Medulla oblongata (tissue), 1 donor: ENCODE measurements at regions not wholly inside any gene's neighbourhood (a gene's known extent, or its start where the extent isn't known, plus 50 kb on each side); places are given as distances from the start of the nearest gene placed in this dataset.
"Not testable (repeated sequence)": the region's sequence is repeated elsewhere in the genome, so short reads cannot be mapped to it uniquely, and the experiment has no call there.

Experiments
- DNase-seq: peaks from one replicate; pipeline ENCODE4 v3.0.0-alpha.2; 2015; ENCODE audit errors: extremely low spot score

- DNase-seq, result no peak
These were observed 1761.9 kb downstream of the PLA2G4A start for GRCh38 chr1:188590641-188591040.

GRCh38 chr1:188594542-188595235 lies 1765.9 kb downstream of the PLA2G4A start:
- DNase-seq, result no peak

- no peak for DNase-seq
These were observed 1770.6 kb downstream of the PLA2G4A start for GRCh38 chr1:188599313-188599712.

GRCh38 chr1:188611432-188611831 lies 1782.7 kb downstream of the PLA2G4A start:
- DNase-seq, result no peak

- DNase-seq, result no peak
These were observed 1786.6 kb downstream of the PLA2G4A start for GRCh38 chr1:188615321-188615720.

GRCh38 chr1:188620236-188620635 lies 1791.5 kb downstream of the PLA2G4A start:
- no peak for DNase-seq

GRCh38 chr1:188641566-188642211 lies 1812.9 kb downstream of the PLA2G4A start:
- no peak for DNase-seq

GRCh38 chr1:188642704-188643103 lies 1814.0 kb downstream of the PLA2G4A start:
- DNase-seq, result no peak

GRCh38 chr1:188652678-188653077 lies 1823.9 kb downstream of the PLA2G4A start:
- DNase-seq, result no peak

GRCh38 chr1:188655966-188656365 lies 1821.7 kb downstream of the BRINP3 start:
- not testable (repeated sequence) for DNase-seq

- DNase-seq, result no peak
These were observed 1817.1 kb downstream of the BRINP3 start for GRCh38 chr1:188660572-188660971.

GRCh38 chr1:188665477-188665876 lies 1812.2 kb downstream of the BRINP3 start:
- DNase-seq, result no peak

GRCh38 chr1:188668083-188668482 lies 1809.6 kb downstream of the BRINP3 start:
- DNase-seq, result no peak

- no peak for DNase-seq
These were observed 1807.8 kb downstream of the BRINP3 start for GRCh38 chr1:188669728-188670382.

- no peak for DNase-seq
These were observed 1806.8 kb downstream of the BRINP3 start for GRCh38 chr1:188670837-188671236.

GRCh38 chr1:188672153-188672552 lies 1805.5 kb downstream of the BRINP3 start:
- no peak for DNase-seq

GRCh38 chr1:188689542-188689941 lies 1788.1 kb downstream of the BRINP3 start:
- no peak for DNase-seq

GRCh38 chr1:188700116-188700515 lies 1777.5 kb downstream of the BRINP3 start:
- no peak for DNase-seq

GRCh38 chr1:188706742-188707141 lies 1770.9 kb downstream of the BRINP3 start:
- no peak for DNase-seq

- no peak for DNase-seq
These were observed 1768.7 kb downstream of the BRINP3 start for GRCh38 chr1:188708795-188709535.

- no peak for DNase-seq
These were observed 1762.1 kb downstream of the BRINP3 start for GRCh38 chr1:188715566-188715965.

- DNase-seq, result no peak
These were observed 1757.9 kb downstream of the BRINP3 start for GRCh38 chr1:188719735-188720134.
